ENCODE measurements at regions not wholly inside any gene's neighbourhood (a gene's known extent, or its start where the extent isn't known, plus 50 kb on each side); places are given as distances from the start of the nearest gene placed in this dataset.

DNA sequence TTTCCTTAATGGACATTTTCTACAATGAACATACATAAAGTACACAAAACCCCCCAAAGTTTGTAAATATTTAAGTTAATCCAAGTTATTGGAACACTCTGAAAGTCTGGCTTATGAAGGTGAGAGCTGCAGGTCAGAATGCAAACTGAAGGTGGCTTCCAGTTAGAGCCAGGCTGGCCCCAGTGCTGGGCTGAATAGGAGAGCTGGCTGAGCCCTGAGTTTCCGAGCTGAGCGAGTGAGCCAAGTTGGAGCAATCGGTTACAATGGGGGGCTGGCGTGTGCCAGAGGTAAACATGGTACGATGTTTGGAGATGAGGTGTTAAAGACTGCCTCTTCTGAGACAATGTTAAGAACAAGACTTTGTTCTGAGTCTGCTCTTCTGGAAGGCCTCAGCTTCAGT is 230.8 kb upstream of the MCTP2 start:
- 84% methylated on average over 5 of the region's 5 CpGs for WGBS (ENCODE audit: low lambda C conversion rate)
- H3K4me3 ChIP-seq (ENCODE audit: low read depth in 2 of 2, low read length in 1 of 2), result no peak overlapping the region
- no peaks in the 10 kb centered on the region for H3K36me3 ChIP-seq (replicated peaks in 1 of 2; ENCODE audit: control insufficient read depth in 1 of 2, insufficient read depth in 2 of 2, low read length in 1 of 2)
- H3K9ac ChIP-seq, result no peak overlapping the region
- no peak overlapping the region for H3K27ac ChIP-seq (ENCODE audit: low read depth in 2 of 2, low read length in 1 of 2)
- H4K20me1 ChIP-seq (ENCODE audit: insufficient read depth), result no peaks in the 10 kb centered on the region
- H3K4me1 ChIP-seq (ENCODE audit: control insufficient read depth in 1 of 2, insufficient read depth in 2 of 2, low read depth in 1 of 2, low read length in 1 of 2), result peaks cover 0 to 6% of the 10 kb centered on the region in 2 experiments; a peak in 2 of 4 replicates
- 0 out of 2 replicates have a peak overlapping the region, but pooled peaks have one; percentile 11 for H2AFZ ChIP-seq (ENCODE audit: low read depth)
- H3K9me3 ChIP-seq, result no peaks in the 10 kb centered on the region
- TF ChIP-seq GABPA (IDR thresholded peaks at IDR 0.05; ENCODE audit: low read depth) (no peak), TCF12 (IDR thresholded peaks at IDR 0.05) (no peak), RFX5 (IDR thresholded peaks at IDR 0.05; ENCODE audit: low read length) (no peak), MXI1 (IDR thresholded peaks at IDR 0.05; ENCODE audit: low read depth, low read length) (no peak), FOSL2 (IDR thresholded peaks at IDR 0.05; ENCODE audit: borderline replicate concordance, low read depth) (no peak), FOXM1 (IDR thresholded peaks at IDR 0.05; ENCODE audit: low read depth) (no peak), YY1 (IDR thresholded peaks at IDR 0.05; ENCODE audit: low read depth) (no peak), POLR2AphosphoS5 (IDR thresholded peaks at IDR 0.05; ENCODE audit: low read depth, low read length) (no peak), RXRA (IDR thresholded peaks at IDR 0.05; ENCODE audit: borderline replicate concordance, low read depth) (no peak), SIN3A (IDR thresholded peaks at IDR 0.05; ENCODE audit: borderline replicate concordance, low read depth, low read length) (no peak), ELF1 (IDR thresholded peaks at IDR 0.05) (no peak), JUND (IDR thresholded peaks at IDR 0.05) (no peak), NFIC (IDR thresholded peaks at IDR 0.05; ENCODE audit: borderline replicate concordance) (no peak)
- TF ChIP-seq, protein P1, sequence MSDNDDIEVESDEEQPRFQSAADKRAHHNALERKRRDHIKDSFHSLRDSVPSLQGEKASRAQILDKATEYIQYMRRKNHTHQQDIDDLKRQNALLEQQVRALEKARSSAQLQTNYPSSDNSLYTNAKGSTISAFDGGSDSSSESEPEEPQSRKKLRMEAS (IDR thresholded peaks at IDR 0.05; ENCODE audit: low read depth), result no peak
- TF ChIP-seq, protein P2, sequence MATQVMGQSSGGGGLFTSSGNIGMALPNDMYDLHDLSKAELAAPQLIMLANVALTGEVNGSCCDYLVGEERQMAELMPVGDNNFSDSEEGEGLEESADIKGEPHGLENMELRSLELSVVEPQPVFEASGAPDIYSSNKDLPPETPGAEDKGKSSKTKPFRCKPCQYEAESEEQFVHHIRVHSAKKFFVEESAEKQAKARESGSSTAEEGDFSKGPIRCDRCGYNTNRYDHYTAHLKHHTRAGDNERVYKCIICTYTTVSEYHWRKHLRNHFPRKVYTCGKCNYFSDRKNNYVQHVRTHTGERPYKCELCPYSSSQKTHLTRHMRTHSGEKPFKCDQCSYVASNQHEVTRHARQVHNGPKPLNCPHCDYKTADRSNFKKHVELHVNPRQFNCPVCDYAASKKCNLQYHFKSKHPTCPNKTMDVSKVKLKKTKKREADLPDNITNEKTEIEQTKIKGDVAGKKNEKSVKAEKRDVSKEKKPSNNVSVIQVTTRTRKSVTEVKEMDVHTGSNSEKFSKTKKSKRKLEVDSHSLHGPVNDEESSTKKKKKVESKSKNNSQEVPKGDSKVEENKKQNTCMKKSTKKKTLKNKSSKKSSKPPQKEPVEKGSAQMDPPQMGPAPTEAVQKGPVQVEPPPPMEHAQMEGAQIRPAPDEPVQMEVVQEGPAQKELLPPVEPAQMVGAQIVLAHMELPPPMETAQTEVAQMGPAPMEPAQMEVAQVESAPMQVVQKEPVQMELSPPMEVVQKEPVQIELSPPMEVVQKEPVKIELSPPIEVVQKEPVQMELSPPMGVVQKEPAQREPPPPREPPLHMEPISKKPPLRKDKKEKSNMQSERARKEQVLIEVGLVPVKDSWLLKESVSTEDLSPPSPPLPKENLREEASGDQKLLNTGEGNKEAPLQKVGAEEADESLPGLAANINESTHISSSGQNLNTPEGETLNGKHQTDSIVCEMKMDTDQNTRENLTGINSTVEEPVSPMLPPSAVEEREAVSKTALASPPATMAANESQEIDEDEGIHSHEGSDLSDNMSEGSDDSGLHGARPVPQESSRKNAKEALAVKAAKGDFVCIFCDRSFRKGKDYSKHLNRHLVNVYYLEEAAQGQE (IDR thresholded peaks at IDR 0.05; ENCODE audit: low read depth, low read length), result no peak
- TF ChIP-seq, protein P3, sequence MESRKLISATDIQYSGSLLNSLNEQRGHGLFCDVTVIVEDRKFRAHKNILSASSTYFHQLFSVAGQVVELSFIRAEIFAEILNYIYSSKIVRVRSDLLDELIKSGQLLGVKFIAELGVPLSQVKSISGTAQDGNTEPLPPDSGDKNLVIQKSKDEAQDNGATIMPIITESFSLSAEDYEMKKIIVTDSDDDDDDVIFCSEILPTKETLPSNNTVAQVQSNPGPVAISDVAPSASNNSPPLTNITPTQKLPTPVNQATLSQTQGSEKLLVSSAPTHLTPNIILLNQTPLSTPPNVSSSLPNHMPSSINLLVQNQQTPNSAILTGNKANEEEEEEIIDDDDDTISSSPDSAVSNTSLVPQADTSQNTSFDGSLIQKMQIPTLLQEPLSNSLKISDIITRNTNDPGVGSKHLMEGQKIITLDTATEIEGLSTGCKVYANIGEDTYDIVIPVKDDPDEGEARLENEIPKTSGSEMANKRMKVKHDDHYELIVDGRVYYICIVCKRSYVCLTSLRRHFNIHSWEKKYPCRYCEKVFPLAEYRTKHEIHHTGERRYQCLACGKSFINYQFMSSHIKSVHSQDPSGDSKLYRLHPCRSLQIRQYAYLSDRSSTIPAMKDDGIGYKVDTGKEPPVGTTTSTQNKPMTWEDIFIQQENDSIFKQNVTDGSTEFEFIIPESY (IDR thresholded peaks at IDR 0.05; ENCODE audit: borderline replicate concordance, low read depth), result no peak
- no peaks in the 10 kb centered on the region for H3K9me2 ChIP-seq
- no peaks in the 10 kb centered on the region for H3K79me2 ChIP-seq (ENCODE audit: insufficient read depth)
- H3K27me3 ChIP-seq (ENCODE audit: insufficient read depth), result no peaks in the 10 kb centered on the region
- CTCF ChIA-PET, result interaction anchor here (0.5 to 5.0 kb wide), 3 partner anchors 10 to 969 kb away, joined by 3 to 21 read pairs (median 4); no protein-coding TSS in a partner anchor
- no peak overlapping the region for H3K4me2 ChIP-seq
- POLR2A ChIA-PET, result no interaction called here
- H3F3A ChIP-seq (replicated peaks; ENCODE audit: insufficient read depth), result peaks cover 5% of the 10 kb centered on the region
- DNase-seq, result no peak

All from SK-N-SH (cell line).